ENCODE measurements at regions not wholly inside any gene's neighbourhood (a gene's known extent, or its start where the extent isn't known, plus 50 kb on each side); places are given as distances from the start of the nearest gene placed in this dataset.
"Not testable (repeated sequence)": the region's sequence is repeated elsewhere in the genome, so short reads cannot be mapped to it uniquely, and the experiment has no call there.

DNA sequence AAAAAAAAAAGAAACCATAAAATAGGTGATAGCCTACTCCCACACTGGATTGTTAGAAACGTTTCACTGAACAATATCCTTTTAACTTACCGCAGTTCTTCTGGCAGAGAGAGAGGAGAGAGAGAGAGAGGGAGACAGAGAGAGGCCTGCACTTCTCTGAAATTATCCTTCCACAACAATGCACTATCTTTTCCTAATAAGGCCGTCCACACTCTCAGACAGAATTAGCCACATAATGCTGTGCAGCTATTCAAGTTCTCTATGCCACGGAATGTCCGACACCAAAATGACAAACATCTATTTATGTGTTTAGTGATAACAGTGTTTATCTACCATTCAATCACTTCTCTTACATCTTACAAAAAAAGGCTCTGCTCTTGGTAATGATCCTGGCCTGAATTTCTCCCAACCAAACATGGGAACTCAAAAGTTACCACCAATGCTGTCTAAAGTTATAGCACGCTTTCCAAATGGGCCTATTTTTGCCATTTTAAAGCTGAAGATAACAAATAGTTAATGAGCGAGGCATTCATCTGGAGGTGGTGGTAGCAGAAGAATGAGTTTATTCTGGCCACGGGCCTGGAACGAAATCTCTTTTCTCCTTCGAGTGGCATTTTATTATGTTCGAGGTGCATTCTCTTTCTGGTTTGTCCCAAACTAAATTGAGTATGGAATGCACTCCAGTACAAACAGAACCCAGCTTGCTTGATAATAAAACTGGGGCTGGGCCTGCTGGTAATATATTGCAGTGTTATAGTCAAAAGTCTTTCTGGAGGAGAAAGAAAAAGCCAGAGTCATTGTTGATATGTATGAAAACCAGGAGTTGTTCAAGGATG lies 160.2 kb upstream of the SVIL start:
- DNase-seq (ENCODE audit: low spot score), result no peak

DNA sequence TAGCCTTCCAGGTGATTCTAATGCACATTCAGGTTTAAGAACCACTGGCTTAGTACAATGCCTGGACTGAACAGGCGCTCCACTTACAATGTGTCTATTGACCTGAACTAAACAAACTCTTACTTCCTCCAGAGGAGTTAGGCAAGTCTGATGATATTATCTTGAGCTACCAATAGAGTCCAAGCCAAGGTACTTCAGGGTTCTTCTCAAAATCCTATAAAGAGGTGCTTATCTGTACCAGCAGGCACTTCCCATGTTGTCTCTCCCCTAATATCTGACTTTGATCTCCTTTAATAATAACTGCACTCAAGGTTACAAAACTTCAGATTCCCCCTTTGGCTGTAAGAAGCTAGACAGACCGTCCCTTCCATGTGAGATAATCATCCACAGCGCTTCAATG lies 157.0 kb upstream of the SVIL start:
- DNase-seq (ENCODE audit: low spot score), result no peak

DNA sequence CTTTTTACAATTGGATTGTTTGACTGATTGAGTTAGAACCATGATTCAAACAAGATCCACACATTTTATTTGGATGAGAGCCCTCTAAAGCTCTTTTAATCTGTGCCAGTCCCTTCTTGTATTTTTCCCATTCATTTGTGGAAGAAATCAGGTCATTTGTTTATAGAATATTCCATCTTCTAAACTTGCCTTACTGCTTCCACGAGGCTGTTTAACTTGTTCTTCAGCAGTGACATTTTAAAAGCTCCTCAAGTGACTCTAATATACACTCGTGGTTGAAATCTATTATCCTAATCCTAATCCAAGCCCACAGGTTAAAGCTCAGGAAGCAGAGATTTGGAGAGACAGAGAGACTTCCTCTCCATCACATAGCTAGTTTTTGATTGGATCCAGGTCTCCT lies 155.4 kb upstream of the SVIL start:
- DNase-seq (ENCODE audit: low spot score), result no peak

DNA sequence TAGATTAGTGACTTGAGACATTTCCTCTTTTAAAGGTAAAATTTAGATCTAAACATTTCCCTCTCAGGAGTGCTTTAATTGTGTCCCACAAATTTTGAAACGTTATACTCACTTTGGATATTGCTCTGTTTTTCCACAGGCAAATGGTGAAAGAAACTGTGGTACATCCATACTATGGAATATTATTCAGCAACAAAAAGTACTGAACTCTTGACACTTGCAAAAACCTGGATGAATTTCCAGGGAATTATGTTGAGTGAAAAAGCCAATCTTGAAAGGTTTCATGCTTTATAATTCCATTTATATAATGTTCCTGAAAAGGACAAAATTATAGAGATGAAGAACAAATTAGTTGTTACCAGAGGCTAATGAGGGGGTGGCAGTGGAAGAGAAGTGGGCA lies 153.3 kb upstream of the SVIL start:
- DNase-seq (ENCODE audit: low spot score), result no peak

DNA sequence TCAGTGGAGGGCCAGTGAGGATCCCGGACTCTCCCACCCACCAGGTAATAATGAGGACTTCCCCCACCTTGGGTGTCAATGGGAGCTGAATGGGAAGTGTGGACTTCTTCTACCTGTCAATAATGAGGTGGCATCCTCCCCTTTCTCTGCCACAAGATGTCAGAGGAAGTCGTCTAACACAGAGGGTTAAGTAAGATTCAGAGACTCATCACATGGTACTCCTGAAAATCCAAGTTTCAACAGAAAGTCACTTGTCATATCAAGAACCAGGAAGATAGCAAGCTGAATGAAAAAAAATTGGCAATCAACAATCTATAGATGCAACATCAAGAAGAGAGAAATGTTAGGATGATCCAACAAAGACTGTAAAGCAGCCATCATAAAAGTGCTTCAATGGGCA lies 150.9 kb upstream of the SVIL start:
- no peak for DNase-seq (ENCODE audit: low spot score)

DNA sequence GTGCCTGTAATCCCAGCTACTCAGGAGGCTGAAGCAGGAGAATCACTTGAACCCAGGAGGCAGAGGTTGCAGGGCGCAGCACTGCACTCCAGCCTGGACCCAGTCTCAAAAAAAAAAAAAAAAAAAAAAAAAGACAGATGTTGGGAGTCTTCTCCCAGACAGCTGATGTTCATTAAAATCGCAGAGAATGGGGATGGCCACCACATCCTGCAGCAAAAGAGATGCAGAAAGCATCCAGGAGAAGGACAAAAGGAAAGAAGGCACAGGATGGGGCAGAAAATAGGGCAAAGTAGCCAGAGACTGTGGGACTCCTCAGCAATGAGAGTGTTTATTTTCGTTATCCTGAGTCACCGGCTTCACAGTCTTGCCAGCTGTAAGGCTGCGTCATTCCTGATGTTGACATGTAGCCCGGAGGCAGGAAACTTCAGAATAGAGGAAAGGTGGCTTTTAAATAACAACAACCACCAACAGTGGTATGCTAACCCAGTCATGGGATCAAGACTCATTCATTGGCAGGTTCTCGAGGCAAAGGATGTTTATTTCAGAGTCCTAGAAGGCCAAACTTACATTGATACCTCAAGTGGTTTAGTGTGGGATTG lies 149.5 kb upstream of the SVIL start:
- DNase-seq (ENCODE audit: low spot score), result no peak

DNA sequence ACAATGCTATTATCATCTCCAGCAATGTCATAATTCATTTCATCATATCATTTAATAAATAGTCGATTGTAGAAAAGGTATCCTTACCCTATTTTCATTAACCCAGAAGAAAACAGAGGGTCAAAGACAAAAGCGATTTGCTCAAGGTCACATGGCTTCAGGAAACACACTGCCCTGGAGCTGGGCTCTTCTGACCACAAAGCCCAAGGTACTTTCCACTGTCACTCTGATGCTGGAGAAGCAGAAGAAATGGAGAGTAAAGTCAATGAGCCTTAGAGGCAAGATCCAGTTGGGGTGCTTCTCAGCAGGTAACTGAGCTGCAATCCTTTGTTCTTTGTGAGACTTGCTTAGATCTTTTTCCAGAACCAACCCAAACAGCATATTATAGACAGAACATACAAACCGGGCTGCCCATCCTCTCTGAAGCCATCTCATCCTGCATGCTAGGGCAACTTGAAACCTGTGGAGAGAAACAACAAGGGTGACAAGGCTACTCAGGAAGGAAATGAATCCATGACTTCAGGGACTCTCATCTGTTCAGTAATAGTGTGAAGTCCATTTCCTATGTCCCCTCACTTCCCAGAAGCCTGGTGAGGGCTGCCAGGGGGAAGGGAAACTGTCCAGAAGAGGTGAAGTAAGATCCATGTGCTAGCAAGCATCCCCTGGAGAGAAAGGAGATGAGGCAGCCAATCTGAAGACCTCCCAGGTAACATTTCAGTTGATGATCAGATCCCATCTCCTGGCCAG lies 148.6 kb upstream of the SVIL start:
- no peak for DNase-seq (ENCODE audit: low spot score)

DNA sequence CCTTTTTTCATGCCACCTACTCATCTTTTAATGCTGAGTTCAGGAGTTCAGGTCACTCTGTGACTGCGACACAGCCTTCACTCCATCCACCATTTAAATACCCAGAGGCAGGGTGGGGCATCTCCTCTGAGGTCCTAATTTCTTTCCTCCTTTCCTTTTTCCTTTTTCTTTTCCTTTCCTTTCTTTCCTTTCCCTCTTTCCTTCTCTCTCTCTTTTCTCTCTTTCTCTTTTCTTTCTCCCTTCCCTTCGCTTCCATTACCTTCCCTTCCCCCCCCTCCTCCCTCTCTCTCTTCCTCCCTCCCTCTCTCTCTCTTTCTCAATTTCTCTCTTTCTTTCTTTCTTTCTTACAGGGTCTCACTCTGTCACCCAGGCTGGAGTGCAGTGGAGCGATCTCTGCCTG lies 145.9 kb upstream of the SVIL start:
- no peak for DNase-seq (ENCODE audit: low spot score)

DNA sequence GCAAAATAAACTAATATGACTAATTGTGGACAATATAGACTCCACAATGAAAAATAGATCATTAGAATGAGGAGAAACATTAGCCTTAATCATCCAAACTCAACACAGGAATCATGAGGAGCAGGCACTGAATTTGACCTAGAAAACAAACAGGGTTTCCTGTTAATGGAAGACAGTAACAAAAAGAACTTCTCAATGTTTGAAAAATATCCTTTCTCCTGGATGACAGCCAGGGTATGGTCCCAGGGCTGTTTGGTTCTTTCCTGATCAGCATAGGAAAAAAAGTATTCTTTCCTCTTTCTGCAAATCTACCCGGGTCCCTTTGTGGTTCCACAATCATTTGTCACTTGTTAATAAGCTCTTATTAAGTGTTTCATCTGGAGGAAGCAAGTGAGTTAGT lies 145.3 kb upstream of the SVIL start:
- DNase-seq (ENCODE audit: low spot score), result no peak

DNA sequence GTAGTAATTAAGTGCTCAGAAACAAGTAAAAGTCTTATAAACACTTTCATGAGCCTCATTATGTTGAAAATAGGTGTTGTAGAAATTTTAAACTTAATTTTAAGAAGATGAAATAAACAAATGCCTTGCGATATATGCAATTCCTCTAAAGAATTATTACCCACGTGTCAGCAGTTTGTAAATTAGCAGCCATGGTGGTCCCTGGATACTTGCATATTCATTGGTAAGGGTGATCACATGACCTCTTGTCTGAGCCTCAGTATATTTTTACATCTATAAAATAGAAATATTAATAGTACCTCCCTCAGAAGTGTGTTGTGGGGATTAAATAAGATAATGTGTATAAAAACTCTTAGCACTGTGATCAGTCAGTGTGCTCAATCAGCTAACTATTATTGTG lies 141.5 kb upstream of the SVIL start:
- no peak for DNase-seq (ENCODE audit: low spot score)

DNA sequence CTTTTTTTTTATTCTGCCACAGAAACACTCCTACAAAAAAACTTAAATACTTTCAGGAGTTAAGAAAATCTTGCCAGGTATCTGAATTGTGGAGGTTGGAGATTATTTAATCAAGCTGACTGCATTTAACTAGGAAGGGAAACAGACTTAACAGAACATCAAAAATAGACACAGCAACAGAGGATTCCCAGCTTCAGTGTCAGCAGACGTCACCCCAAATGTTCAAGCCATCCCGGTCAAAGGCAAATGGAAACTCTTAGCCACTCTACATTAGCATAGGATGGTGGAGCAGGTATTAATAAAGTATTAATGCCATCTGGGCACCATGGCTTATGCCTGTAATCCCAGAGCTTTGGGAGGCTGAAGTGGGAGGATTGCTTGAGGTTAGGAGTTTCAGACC lies 139.7 kb upstream of the SVIL start:
- DNase-seq (ENCODE audit: low spot score), result no peak

DNA sequence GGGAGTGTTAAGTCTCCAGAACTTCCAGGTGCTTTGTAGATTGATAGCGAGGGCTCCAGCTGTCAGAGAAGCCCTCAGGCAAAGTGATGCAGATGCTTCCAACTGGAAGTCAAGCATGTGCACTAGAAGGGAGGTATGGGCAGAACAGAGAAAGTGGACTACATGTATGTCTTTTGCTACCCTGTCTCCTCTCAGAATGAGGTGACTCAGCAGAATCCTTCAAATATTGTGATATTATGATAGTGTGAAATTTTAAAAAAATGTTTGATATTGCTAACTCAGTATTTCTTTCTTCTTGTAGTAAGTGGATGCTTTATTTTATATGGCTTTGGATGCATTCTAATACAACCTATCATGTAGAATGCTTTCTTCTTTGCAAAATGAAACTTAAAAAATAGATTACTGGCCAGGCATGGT lies 138.9 kb upstream of the SVIL start:
- DNase-seq (ENCODE audit: low spot score), result no peak

DNA sequence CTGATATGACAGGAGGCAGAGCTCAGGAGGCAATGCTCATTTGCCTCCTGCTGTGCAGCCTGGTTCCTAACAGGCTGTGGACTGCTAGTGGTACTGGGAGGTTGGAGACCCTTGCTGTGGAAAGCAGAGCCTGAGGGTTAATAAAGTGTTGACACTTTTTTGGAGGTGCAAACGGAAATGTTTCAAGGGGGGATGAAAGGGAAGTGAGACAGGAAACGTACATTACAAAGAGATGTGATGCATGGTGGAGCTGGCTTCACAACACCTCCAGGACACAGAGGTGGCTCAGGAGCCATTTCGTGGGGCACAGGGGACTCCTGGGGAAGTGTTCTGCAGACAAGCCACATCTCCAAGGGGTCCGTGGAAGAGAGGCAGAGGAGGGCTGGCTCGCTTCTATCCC lies 137.6 kb upstream of the SVIL start:
- DNase-seq (ENCODE audit: low spot score), result no peak

DNA sequence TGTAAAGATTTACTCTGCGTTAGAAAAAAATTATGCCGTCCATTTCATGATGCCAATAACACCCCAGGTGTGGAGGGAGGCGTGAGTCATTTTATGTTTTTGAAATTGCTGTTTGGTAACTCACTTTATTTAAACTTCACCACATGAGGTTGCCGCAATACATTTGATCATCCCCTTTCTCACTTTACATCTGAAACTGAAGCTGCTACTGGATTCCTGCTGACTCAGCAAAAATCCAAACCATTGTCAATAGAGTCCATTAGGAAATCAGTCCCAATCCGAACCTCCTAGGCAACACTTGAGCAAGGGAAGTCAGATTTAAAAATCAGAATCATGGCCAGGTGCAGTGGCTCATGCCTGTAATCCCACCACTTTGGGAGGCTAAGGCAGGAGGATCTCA lies 136.6 kb upstream of the SVIL start:
- DNase-seq (ENCODE audit: low spot score), result no peak

DNA sequence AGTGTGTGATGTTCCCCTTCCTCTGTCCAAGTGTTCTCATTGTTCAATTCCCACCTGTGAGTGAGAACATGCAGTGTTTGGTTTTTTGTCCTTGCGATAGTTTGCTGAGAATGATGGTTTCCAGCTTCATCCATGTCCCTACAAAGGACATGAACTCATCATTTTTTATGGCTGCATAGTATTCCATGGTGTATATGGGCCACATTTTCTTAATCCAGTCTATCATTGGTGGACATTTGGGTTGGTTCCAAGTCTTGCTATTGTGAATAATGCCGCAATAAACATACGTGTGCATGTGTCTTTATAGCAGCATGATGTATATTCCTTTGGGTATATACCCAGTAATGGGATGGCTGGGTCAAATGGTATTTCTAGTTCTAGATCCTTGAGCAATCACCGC lies 134.5 kb upstream of the SVIL start:
- not testable (repeated sequence) for DNase-seq (ENCODE audit: low spot score)

DNA sequence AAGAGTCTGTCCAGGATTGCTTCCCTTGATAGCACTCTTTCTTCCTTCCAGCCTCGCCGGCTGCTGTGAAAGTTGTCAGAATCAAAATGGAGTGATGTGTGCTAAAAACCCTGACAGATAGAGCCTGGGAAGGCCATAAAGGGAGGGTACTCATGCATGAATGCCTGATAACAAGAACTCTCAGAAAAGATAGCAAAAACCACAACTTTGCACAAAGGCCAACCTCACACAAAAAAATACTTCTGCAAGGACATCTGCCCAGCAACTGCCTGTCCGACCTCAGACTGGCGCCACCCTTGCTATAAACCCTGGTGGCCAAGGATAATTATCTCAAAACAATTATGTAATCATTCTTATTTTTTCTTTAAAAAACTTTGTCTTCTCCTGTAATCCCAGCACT lies 133.2 kb upstream of the SVIL start:
- no peak for DNase-seq (ENCODE audit: low spot score)

DNA sequence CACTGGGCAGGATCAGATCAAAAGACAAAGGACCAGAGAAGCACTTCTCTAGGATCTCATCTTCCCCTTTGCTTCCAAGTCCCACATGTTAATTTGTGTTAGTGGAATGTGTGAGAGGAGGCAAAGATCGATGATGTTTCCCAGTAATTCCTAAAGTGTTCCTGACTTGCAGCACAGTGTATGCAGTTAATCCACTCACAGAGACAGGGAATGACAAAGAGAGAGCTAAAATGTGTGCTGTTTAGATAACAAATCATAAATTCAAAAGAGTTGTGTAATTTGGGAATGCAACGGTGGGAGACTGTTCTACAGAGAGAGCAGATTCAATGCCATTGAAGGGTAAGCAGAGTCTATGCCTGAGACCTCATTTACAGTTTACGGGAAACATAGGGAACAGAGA lies 132.0 kb upstream of the SVIL start:
- DNase-seq (ENCODE audit: low spot score), result no peak

DNA sequence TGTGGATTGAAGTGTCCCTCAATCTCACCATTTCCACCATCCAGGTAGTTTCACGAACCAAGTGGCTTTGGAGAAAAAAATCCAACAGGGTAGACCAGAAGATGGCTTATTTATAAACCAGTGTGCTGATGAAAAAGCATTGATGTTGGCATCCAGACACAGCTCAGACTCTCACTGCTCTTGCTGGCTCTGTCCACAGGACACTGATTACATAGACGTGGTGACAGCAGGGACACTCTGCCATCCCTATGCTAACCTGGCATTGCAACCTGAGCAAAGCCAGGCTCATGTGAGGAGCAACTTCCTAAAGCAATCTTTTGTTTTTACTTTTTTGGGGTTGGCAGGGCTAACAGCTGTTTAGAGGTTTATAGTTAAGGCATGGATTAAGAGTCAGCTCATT lies 130.6 kb upstream of the SVIL start:
- DNase-seq (ENCODE audit: low spot score), result no peak

DNA sequence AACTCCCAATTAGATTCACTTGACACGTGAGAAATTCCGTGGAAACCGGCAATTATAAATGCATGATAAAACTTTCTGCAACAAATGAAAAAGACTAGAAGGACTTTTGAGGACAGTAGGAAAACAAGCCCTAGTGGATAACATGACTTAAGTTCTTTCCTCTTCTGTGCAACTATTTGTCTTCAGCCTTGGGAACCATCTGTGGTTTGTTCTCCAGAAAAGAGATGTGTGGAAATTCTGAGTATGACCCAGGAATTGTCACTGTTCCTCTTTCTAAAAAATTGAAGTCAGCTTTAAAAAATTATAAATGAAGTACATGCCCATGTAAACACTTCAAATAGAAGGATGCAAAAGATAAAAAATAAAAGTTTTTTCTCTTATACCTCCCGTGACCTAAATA lies 128.6 kb upstream of the SVIL start:
- no peak for DNase-seq (ENCODE audit: low spot score)

DNA sequence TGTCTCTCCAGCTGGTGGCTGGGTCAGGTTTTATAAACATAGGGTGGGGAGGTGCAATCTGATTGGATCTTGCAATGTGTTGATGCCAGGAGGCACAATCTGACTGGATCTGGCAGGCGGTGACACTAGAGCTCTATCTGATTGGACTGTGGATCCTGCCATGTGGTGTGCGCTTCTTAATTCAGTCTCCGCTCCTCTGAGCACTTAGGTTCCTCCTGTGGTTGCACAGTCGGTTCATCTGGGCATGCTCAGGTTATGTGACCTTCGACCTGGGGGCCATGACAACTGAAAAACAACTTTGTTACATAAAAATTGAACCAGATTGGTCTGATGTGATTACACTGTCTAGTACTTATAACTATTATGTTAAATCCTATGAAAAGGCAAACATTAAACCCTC lies 127.1 kb upstream of the SVIL start:
- no peak for DNase-seq (ENCODE audit: low spot score)

DNA sequence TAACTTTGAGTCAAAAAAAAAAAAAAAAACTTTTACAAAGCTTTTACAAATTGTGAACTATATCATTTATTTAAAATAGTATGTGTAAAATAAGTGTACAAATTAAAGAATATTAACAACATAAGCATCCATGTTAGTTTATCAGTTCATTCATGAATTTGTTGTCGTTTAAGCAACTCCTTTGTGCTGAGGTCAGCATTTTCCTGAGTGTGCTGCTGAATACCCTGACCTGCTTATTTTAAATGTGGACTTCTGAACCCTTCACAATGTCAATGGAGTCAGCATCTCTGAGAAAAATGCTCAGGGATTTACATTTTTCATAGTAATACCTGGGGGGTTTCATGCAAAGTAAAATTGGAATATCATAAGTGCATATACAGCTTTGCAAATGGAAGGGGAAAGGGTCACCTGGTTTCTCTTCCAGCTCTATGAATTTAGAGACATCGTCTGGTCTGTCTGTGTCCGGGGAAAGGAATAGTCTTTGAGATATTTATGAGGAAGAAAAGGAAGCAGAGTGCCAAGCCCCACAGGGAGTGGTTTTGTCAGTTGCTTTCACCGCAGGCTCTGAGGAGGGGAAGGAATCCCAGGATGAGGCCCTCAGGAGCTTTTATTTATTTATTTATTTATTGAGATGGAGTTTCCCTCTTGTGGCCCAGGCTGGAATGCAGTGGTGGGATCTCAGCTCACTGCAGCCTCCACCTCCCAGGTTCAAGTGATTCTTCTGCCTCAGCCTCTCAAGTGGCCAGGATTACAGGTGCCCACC lies 125.5 kb upstream of the SVIL start:
- no peak for DNase-seq (ENCODE audit: low spot score)

DNA sequence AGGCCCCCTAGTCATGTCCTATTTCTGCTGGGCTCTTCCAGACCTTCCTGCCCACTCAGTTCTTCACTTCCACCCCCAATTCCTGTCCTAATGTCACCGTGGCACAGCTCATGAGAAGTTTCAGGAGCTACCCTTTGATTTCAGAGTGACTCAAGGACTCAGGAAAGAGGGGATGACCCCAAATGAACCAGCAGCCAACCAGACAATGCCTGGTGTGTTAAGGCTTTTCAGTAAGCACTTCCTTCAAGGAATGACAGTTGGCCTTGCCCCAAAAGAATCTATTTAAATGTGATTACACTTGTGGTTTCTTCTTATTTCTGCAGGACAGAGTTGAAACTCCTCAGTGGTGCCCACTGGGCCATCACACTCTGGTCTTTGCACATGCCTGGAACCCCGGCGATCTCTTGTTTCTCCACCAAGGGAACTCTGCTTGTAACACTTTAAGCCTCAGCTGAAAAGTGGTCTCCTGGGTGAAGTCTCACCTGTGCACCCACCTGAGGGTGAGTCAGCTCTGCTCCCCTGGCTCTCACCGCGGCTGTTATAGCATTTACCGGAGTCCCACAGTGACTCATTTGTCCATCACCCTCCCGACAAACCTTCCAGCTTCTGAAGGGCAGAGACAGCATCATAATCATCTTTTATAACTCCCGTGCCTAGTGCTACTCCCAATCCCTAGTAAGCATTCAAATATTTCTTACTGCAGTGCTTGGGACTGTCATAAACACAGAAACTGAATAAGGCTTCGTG lies 123.0 kb upstream of the SVIL start:
- DNase-seq (ENCODE audit: low spot score), result no peak
